B cell (primary cell): ENCODE measurements at regions not wholly inside any gene's neighbourhood (a gene's known extent, or its start where the extent isn't known, plus 50 kb on each side); places are given as distances from the start of the nearest gene placed in this dataset.

Experiments
- ATAC-seq: fragments of 200-7000 bp; cut with Tn5 transposase; one replicate; pipeline ENCODE4 v1.10.0; 2021; ENCODE audit warnings: low read depth, mild to moderate bottlenecking, moderate number of reproducible peaks, moderate library complexity
- CTCF ChIA-PET: fragments of 350-600 bp; sonication (Branson Sonifier 250); formaldehyde crosslinking; loops from one replicate; lab custom pipeline; 2021; ENCODE audit warnings: antibody characterized with exemption, inconsistent platforms; lab: Charles Lee
- POLR2A ChIA-PET: fragments of 350-600 bp; sonication (Branson Sonifier 250); formaldehyde crosslinking; loops from one replicate; lab custom pipeline; 2021; ENCODE audit warnings: antibody characterized with exemption; lab: Charles Lee
- DNase-seq: peaks from one replicate; pipeline ENCODE4 v3.0.0; 2013
- H2AFZ ChIP-seq: 2 replicates; pipeline ENCODE4 v1.6.1; 2012; ENCODE audit warnings: mild to moderate bottlenecking, low read depth, low read length; ENCODE audit not compliant: insufficient read depth, poor library complexity, severe bottlenecking
- H3K27ac ChIP-seq, 2 donors: 1 replicate in 1 of 2; 2 replicates in 1 of 2; pipeline ENCODE4 v1.5.1; 2012 to 2013; ENCODE audit warnings: low read length in 2 of 2, mild to moderate bottlenecking in 2 of 2, moderate library complexity in 1 of 2
- H3K27me3 ChIP-seq, 4 experiments: fragments of 200-600 bp in 1 of 4; sonication (generic) in 1 of 4; replicated peaks in 1 of 4; 1 replicate in 2 of 4; 2 replicates in 2 of 4; pipeline versions ENCODE4 v1.6.1 to v1.7.0; 2013 to 2016; ENCODE audit warnings: low read length in 3 of 4, mild to moderate bottlenecking in 2 of 4, mixed read lengths in 1 of 4, moderate library complexity in 1 of 4; ENCODE audit not compliant: insufficient read depth in 4 of 4, control insufficient read depth in 3 of 4; ENCODE audit errors: control extremely low read depth in 1 of 4
- H3K36me3 ChIP-seq, 2 experiments: replicated peaks in 1 of 2; 1 replicate in 1 of 2; 2 replicates in 1 of 2; pipeline versions ENCODE4 v1.6.1 to v1.7.1; 2013; ENCODE audit warnings: low read length in 1 of 2; ENCODE audit not compliant: insufficient read depth in 2 of 2, control insufficient read depth in 1 of 2; ENCODE audit errors: control extremely low read depth in 1 of 2, extremely low read depth in 1 of 2
- H3K4me1 ChIP-seq, 2 donors: fragments of 200-600 bp in 1 of 2; sonication (generic) in 1 of 2; 1 replicate in 1 of 2; 2 replicates in 1 of 2; pipeline versions ENCODE4 v1.5.1 to v1.6.1; 2013 to 2017; ENCODE audit warnings: low read length in 2 of 2; ENCODE audit not compliant: control insufficient read depth in 2 of 2, insufficient read depth in 2 of 2
- H3K4me2 ChIP-seq: replicated peaks from 2 replicates; pipeline ENCODE3; 2012; ENCODE audit warnings: mild to moderate bottlenecking, low read depth, low read length; ENCODE audit not compliant: poor library complexity, severe bottlenecking
- H3K4me3 ChIP-seq, 5 experiments: fragments of 200-600 bp in 1 of 5; sonication (generic) in 1 of 5; 1 replicate in 3 of 5; 2 replicates in 2 of 5; pipeline versions ENCODE4 v1.5.1 to v1.7.0; 2011 to 2016; ENCODE audit warnings: low read length in 4 of 5, mild to moderate bottlenecking in 4 of 5, low read depth in 2 of 5, control low read depth in 1 of 5, moderate library complexity in 1 of 5; ENCODE audit not compliant: insufficient read depth in 1 of 5; ENCODE audit errors: control extremely low read depth in 1 of 5, extremely low read depth in 1 of 5
- H3K79me2 ChIP-seq: fragments of 200-600 bp; sonication (generic); one replicate; pipeline ENCODE4 v1.6.0; 2016; ENCODE audit warnings: low read length; ENCODE audit not compliant: control insufficient read depth, insufficient read depth
- H3K9ac ChIP-seq: fragments of 200-600 bp; sonication (generic); 2 replicates; pipeline ENCODE4 v1.6.1; 2017; ENCODE audit warnings: mild to moderate bottlenecking, low read length, moderate library complexity
- H3K9me3 ChIP-seq, 3 donors: one replicate each; pipeline versions ENCODE4 v1.6.1 to v1.7.1; 2013; ENCODE audit warnings: low read length in 2 of 3; ENCODE audit not compliant: control insufficient read depth in 2 of 3, insufficient read depth in 1 of 3; ENCODE audit errors: control extremely low read depth in 1 of 3
- H4K20me1 ChIP-seq: 2 replicates; pipeline ENCODE4 v1.6.0; 2012; ENCODE audit warnings: mild to moderate bottlenecking, low read length; ENCODE audit not compliant: insufficient read depth, control insufficient read depth, poor library complexity, severe bottlenecking
- H3K27ac Mint-ChIP-seq: one replicate; pipeline ENCODE4 v1.8.0; 2021; ENCODE audit warnings: mixed read lengths
- H3K27me3 Mint-ChIP-seq: one replicate; pipeline ENCODE4 v1.8.0; 2021; ENCODE audit warnings: mixed read lengths
- H3K4me1 Mint-ChIP-seq: one replicate; pipeline ENCODE4 v1.8.0; 2021; ENCODE audit warnings: mixed read lengths
- H3K4me3 Mint-ChIP-seq: one replicate; pipeline ENCODE4 v1.8.0; 2021; ENCODE audit warnings: mixed read lengths
- H3K9me3 Mint-ChIP-seq: one replicate; pipeline ENCODE4 v1.8.0; 2022; ENCODE audit warnings: mixed read lengths; ENCODE audit not compliant: insufficient read depth
- CTCF ChIP-seq: fragments of 200-600 bp; IDR thresholded peaks from one replicate; pipeline ENCODE4 v1.8.0; 2022; ENCODE audit warnings: antibody characterized with exemption, mild to moderate bottlenecking
- EZH2 ChIP-seq: IDR thresholded peaks from 2 replicates; pipeline ENCODE4 v1.6.1; 2012; ENCODE audit warnings: borderline replicate concordance, low read depth, mild to moderate bottlenecking, moderate library complexity, low read length; ENCODE audit not compliant: insufficient read depth, poor library complexity, severe bottlenecking
- WGBS: methylation state at CpG from one replicate; pipeline ENCODE4 v1.1.5; 2013; ENCODE audit warnings: missing lambda C conversion rate; ENCODE audit not compliant: insufficient coverage; 5-methylcytosine and 5-hydroxymethylcytosine counted together
- intact Hi-C: fragments of 100-400 bp; cut with micrococcal nuclease; formaldehyde crosslinking; loops from one replicate; pipeline ENCODE4 v1.10.0; 2022

DNA sequence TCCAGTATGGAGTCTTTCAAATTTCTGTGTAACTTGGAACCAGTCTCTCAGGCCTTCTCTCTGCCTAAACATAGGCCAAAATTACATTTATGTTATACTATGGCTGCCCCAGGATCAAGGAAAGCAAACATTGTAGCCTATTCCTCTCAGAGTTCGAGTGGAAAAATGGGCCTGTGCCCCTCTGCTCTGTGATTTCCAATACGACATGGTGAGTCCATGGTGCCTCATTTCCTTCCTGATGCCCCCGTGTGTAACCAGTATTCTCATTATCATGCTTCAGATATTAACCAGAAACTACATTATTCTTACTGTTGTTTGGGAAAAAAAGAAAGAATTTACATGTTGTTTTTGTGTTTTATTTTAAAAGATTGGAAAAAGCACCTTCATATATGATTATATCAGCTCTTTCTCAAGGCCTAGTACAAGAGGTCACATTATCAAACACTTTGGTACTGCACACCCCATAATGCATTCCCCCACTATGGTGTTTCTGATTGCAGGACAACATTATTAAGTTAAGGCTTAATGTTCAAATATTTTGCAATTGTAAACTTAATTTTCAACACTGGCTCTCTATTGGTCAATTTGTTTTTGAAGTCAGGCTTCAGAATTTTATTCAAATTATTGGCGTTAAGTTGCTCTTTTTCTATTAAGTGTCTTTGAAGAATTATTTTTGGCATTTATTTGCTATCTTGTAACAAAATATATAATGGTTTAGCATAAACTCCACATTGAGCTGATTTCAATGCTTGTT is 151.8 kb upstream of the SLC27A6 start:
- WGBS = 63% methylated on average over 1 of the region's 4 CpGs
- no peak overlapping the region for H2AFZ ChIP-seq

GRCh38 chr5:128815201-128815600 is 150.1 kb upstream of the SLC27A6 start:
- POLR2A ChIA-PET = no interaction called here
- H3K27ac ChIP-seq = no peak overlapping the region
- H4K20me1 ChIP-seq = no peaks in the 10 kb centered on the region
- H3K4me3 ChIP-seq = no peak overlapping the region
- H3K27me3 ChIP-seq = no peaks in the 10 kb centered on the region
- Mint-ChIP-seq H3K27me3 (no peaks in the 10 kb centered on the region), H3K9me3 (no peaks in the 10 kb centered on the region), H3K4me3 (no peak overlapping the region), H3K4me1 (no peaks in the 10 kb centered on the region), H3K27ac (no peak overlapping the region)
- no peaks in the 10 kb centered on the region for H3K36me3 ChIP-seq
- DNase-seq = no peak
- TF ChIP-seq EZH2 = no peak
- no peak for TF ChIP-seq CTCF
- no peak for ATAC-seq
- no peak overlapping the region for H3K4me2 ChIP-seq
- CTCF ChIA-PET = no interaction called here
- no peaks in the 10 kb centered on the region for H3K4me1 ChIP-seq
- H3K9ac ChIP-seq = no peak overlapping the region
- no peak overlapping the region for H2AFZ ChIP-seq
- intact Hi-C loops = no loop called here
- 79% methylated on average over 3 of the region's 5 CpGs for WGBS
- H3K79me2 ChIP-seq = no peaks in the 10 kb centered on the region
- H3K9me3 ChIP-seq = no peaks in the 10 kb centered on the region

More for the DNA sequence above, 151.8 kb upstream of the SLC27A6 start:
- CTCF ChIA-PET = no interaction called here
- H3K27me3 ChIP-seq = no peaks in the 10 kb centered on the region
- DNase-seq (no peak), ATAC-seq (no peak)
- H3K9me3 ChIP-seq = no peaks in the 10 kb centered on the region
- no peaks in the 10 kb centered on the region for H3K79me2 ChIP-seq
- H4K20me1 ChIP-seq = no peaks in the 10 kb centered on the region
- H3K27me3 Mint-ChIP-seq = no peaks in the 10 kb centered on the region
- H3K4me3 ChIP-seq = no peak overlapping the region
- H3K4me1 ChIP-seq = no peaks in the 10 kb centered on the region
- no peak overlapping the region for H3K4me3 Mint-ChIP-seq
- no peak overlapping the region for H3K27ac Mint-ChIP-seq
- POLR2A ChIA-PET = no interaction called here
- H3K4me2 ChIP-seq = no peak overlapping the region
- no peak overlapping the region for H3K9ac ChIP-seq
- H3K36me3 ChIP-seq = no peaks in the 10 kb centered on the region
- no peak for TF ChIP-seq EZH2
- TF ChIP-seq CTCF = no peak
- peaks cover 1% of the 10 kb centered on the region for H3K9me3 Mint-ChIP-seq
- no peaks in the 10 kb centered on the region for H3K4me1 Mint-ChIP-seq
- H3K27ac ChIP-seq = no peak overlapping the region
- intact Hi-C loops = no loop called here
